ENCODE measurements at regions not wholly inside any gene's neighbourhood (a gene's known extent, or its start where the extent isn't known, plus 50 kb on each side); places are given as distances from the start of the nearest gene placed in this dataset.

DNA sequence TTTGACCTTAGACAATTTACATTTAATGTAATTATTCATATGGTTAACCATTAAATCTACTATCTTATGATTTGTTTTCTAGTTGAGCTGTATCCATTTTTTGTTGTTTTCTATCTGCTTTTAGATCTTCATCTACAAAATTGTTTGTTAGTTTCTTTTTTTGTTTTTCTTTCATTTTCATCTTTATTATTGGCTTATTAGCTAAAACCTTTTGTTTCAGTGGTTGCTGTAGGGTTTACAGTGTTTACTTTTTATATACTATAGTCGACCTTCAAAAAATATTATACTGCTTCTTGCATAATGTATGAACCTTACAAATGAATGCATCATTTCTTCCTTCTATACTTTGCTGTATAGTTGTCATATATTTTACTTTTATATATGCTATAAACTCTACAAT lies 651.6 kb upstream of the PLXNA2 start:
- Histone ChIP-seq H3K23ac (ENCODE audit: low read length in 2 of 2) (no peak overlapping the region), H2BK5ac (ENCODE audit: low read depth, low read length, poor library complexity, severe bottlenecking) (no peak overlapping the region), H3K4me3 (ENCODE audit: insufficient read depth in 1 of 2, low read depth in 1 of 2, low read length in 2 of 2) (no peak overlapping the region), H3K14ac (ENCODE audit: low read length in 2 of 2) (no peak overlapping the region), H3K18ac (ENCODE audit: low read depth in 1 of 2, low read length in 2 of 2) (no peak overlapping the region), H3K4me1 (ENCODE audit: control insufficient read depth, insufficient read depth, low read depth, low read length) (no peaks in the 10 kb centered on the region), H2BK12ac (ENCODE audit: low read length in 2 of 2) (no peak overlapping the region), H2BK15ac (ENCODE audit: low read depth, poor library complexity, severe bottlenecking) (no peak overlapping the region), H3K4ac (ENCODE audit: low read depth in 1 of 2, low read length in 2 of 2) (no peak overlapping the region), H3K36me3 (ENCODE audit: control insufficient read depth in 1 of 2, insufficient read depth in 2 of 2, low read depth in 1 of 2, low read length in 2 of 2) (no peaks in the 10 kb centered on the region), H4K91ac (ENCODE audit: low read length) (no peak overlapping the region), H3K27ac (ENCODE audit: low read length, poor library complexity, severe bottlenecking) (no peak overlapping the region), H2AFZ (ENCODE audit: low read depth, low read length) (no peak overlapping the region), H3K27me3 (ENCODE audit: control insufficient read depth in 1 of 2, insufficient read depth in 1 of 2, low read length in 2 of 2) (no peaks in the 10 kb centered on the region), H4K8ac (ENCODE audit: low read length) (no peak overlapping the region), H2AK5ac (ENCODE audit: low read length, severe bottlenecking) (no peak overlapping the region), H3K79me1 (replicated peaks; ENCODE audit: low read length, poor library complexity, severe bottlenecking) (no peaks in the 10 kb centered on the region), H2BK120ac (ENCODE audit: low read depth, low read length) (no peak overlapping the region), H3K9ac (ENCODE audit: low read length) (no peak overlapping the region), H3K9me3 (ENCODE audit: control insufficient read depth, low read length) (no peaks in the 10 kb centered on the region), H3K4me2 (ENCODE audit: low read length, poor library complexity, severe bottlenecking) (no peak overlapping the region)
- DNase-seq = no peak
- WGBS = no CpG with 5 or more reads among the region's 1 CpG

DNA sequence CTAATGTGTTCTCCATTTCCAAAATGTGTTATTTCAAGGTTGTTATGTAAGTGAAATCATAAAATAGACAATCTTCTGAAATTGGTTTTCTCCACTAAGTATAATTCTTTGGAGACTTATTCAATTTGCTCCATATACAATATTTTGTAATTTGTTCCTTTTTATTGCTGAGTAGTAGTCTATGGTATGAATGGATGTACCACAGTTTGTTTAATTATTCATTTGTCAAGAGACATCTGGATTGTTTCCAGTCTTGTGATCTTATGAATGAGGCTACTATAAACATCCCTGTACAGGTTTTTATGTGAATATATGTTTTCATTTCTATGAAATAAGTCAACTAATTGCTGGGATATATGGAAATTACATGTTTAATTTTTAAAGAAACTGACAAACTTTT lies 652.6 kb upstream of the PLXNA2 start:
- H3K14ac ChIP-seq (ENCODE audit: low read length in 2 of 2) = no peak overlapping the region
- H3K79me1 ChIP-seq (replicated peaks; ENCODE audit: low read length, poor library complexity, severe bottlenecking) = no peaks in the 10 kb centered on the region
- no peak overlapping the region for H2AFZ ChIP-seq (ENCODE audit: low read depth, low read length)
- H2BK120ac ChIP-seq (ENCODE audit: low read depth, low read length) = no peak overlapping the region
- no peak overlapping the region for H2BK12ac ChIP-seq (ENCODE audit: low read length in 2 of 2)
- no peak overlapping the region for H3K4me2 ChIP-seq (ENCODE audit: low read length, poor library complexity, severe bottlenecking)
- H3K4me3 ChIP-seq (ENCODE audit: insufficient read depth in 1 of 2, low read depth in 1 of 2, low read length in 2 of 2) = no peak overlapping the region
- DNase-seq = no peak
- H3K27me3 ChIP-seq (ENCODE audit: control insufficient read depth in 1 of 2, insufficient read depth in 1 of 2, low read length in 2 of 2) = no peaks in the 10 kb centered on the region
- no peak overlapping the region for H4K91ac ChIP-seq (ENCODE audit: low read length)
- H2AK5ac ChIP-seq (ENCODE audit: low read length, severe bottlenecking) = no peak overlapping the region
- H3K27ac ChIP-seq (ENCODE audit: low read length, poor library complexity, severe bottlenecking) = no peak overlapping the region
- H3K4me1 ChIP-seq (ENCODE audit: control insufficient read depth, insufficient read depth, low read depth, low read length) = no peaks in the 10 kb centered on the region
- no peak overlapping the region for H2BK15ac ChIP-seq (ENCODE audit: low read depth, poor library complexity, severe bottlenecking)
- H3K9ac ChIP-seq (ENCODE audit: low read length) = no peak overlapping the region
- no peak overlapping the region for H4K8ac ChIP-seq (ENCODE audit: low read length)
- no peak overlapping the region for H3K4ac ChIP-seq (ENCODE audit: low read depth in 1 of 2, low read length in 2 of 2)
- no peak overlapping the region for H3K23ac ChIP-seq (ENCODE audit: low read length in 2 of 2)
- no peak overlapping the region for H2BK5ac ChIP-seq (ENCODE audit: low read depth, low read length, poor library complexity, severe bottlenecking)
- H3K36me3 ChIP-seq (ENCODE audit: control insufficient read depth in 1 of 2, insufficient read depth in 2 of 2, low read depth in 1 of 2, low read length in 2 of 2) = no peaks in the 10 kb centered on the region
- H3K18ac ChIP-seq (ENCODE audit: low read depth in 1 of 2, low read length in 2 of 2) = no peak overlapping the region
- H3K9me3 ChIP-seq (ENCODE audit: control insufficient read depth, low read length) = no peaks in the 10 kb centered on the region

DNA sequence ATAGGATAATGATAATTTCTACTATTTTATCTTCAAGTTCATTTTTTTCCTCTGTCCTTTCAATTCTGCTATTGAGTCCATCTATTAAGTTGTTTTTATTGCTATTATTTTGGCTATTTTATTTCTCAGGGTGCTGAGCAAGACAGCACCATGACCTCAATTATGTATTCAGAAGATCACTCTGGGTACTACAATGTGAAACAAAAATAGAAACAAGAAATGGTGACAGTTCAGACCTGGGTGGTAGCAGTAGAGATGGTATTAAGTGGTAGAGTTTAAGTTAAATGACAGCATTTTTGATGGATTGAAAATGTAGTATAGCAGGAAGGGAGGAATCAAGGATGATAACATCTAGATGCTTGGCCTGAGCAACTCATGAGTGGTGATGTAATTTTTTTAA lies 655.3 kb upstream of the PLXNA2 start:
- no peak overlapping the region for H2BK12ac ChIP-seq (ENCODE audit: low read length in 2 of 2)
- no peak overlapping the region for H2BK15ac ChIP-seq (ENCODE audit: low read depth, poor library complexity, severe bottlenecking)
- H2AFZ ChIP-seq (ENCODE audit: low read depth, low read length) = no peak overlapping the region

DNA sequence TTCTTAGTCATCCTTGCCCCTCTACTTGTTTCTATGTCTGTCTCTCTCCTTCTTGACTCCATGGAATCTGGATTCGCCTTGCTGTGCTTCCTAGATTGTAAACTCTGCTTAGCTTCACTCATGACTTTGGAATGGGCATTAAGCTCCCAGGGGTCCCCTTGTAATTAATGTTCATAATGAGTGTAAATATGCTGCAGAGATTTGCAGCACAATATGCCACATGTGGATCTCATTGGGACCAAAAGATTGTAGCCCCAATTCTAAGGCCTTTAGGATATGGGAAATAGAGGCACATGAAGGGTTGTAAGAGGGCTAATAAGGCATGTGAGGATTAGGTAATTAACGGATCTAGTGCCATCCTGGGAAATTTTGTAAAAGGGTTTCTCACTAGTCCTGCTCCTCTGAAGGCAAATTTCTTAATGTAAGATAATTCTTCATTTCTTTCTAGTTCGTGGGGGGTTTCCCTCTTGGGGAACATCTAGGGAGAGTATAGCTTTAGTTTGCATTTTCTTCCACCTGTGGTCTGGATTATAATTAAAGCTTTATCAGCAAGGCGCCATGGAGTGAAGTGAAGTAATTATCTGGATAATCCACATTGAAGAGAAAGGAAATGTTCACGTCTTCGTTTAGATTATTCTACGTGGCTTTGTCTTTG lies 659.2 kb upstream of the PLXNA2 start:
- H2AFZ ChIP-seq (ENCODE audit: low read depth, low read length) = no peak overlapping the region

More for the DNA sequence above, 655.3 kb upstream of the PLXNA2 start:
- Histone ChIP-seq H2BK5ac (ENCODE audit: low read depth, low read length, poor library complexity, severe bottlenecking) (no peak overlapping the region), H2AK5ac (ENCODE audit: low read length, severe bottlenecking) (no peak overlapping the region), H3K4me3 (ENCODE audit: insufficient read depth in 1 of 2, low read depth in 1 of 2, low read length in 2 of 2) (no peak overlapping the region), H3K79me1 (replicated peaks; ENCODE audit: low read length, poor library complexity, severe bottlenecking) (no peaks in the 10 kb centered on the region), H3K27me3 (ENCODE audit: control insufficient read depth in 1 of 2, insufficient read depth in 1 of 2, low read length in 2 of 2) (no peaks in the 10 kb centered on the region), H2BK120ac (ENCODE audit: low read depth, low read length) (no peak overlapping the region), H3K14ac (ENCODE audit: low read length in 2 of 2) (no peak overlapping the region), H3K36me3 (ENCODE audit: control insufficient read depth in 1 of 2, insufficient read depth in 2 of 2, low read depth in 1 of 2, low read length in 2 of 2) (no peaks in the 10 kb centered on the region), H3K23ac (ENCODE audit: low read length in 2 of 2) (no peak overlapping the region), H3K18ac (ENCODE audit: low read depth in 1 of 2, low read length in 2 of 2) (no peak overlapping the region), H3K27ac (ENCODE audit: low read length, poor library complexity, severe bottlenecking) (no peak overlapping the region), H3K4ac (ENCODE audit: low read depth in 1 of 2, low read length in 2 of 2) (no peak overlapping the region), H4K8ac (ENCODE audit: low read length) (no peak overlapping the region), H3K9ac (ENCODE audit: low read length) (no peak overlapping the region), H3K9me3 (ENCODE audit: control insufficient read depth, low read length) (no peaks in the 10 kb centered on the region), H3K4me2 (ENCODE audit: low read length, poor library complexity, severe bottlenecking) (no peak overlapping the region), H3K4me1 (ENCODE audit: control insufficient read depth, insufficient read depth, low read depth, low read length) (no peaks in the 10 kb centered on the region), H4K91ac (ENCODE audit: low read length) (no peak overlapping the region)
- DNase-seq = no peak

More for the DNA sequence above, 659.2 kb upstream of the PLXNA2 start:
- H3K27ac ChIP-seq (ENCODE audit: low read length, poor library complexity, severe bottlenecking) = no peak overlapping the region
- H2BK5ac ChIP-seq (ENCODE audit: low read depth, low read length, poor library complexity, severe bottlenecking) = no peak overlapping the region
- no peak for DNase-seq
- H3K4me1 ChIP-seq (ENCODE audit: control insufficient read depth, insufficient read depth, low read depth, low read length) = no peaks in the 10 kb centered on the region
- no peak overlapping the region for H3K18ac ChIP-seq (ENCODE audit: low read depth in 1 of 2, low read length in 2 of 2)
- H3K27me3 ChIP-seq (ENCODE audit: control insufficient read depth in 1 of 2, insufficient read depth in 1 of 2, low read length in 2 of 2) = no peaks in the 10 kb centered on the region
- WGBS = 90% methylated on average over 7 of the region's 7 CpGs
- no peak overlapping the region for H2BK120ac ChIP-seq (ENCODE audit: low read depth, low read length)
- no peak overlapping the region for H3K14ac ChIP-seq (ENCODE audit: low read length in 2 of 2)
- H3K9me3 ChIP-seq (ENCODE audit: control insufficient read depth, low read length) = no peaks in the 10 kb centered on the region
- H3K9ac ChIP-seq (ENCODE audit: low read length) = no peak overlapping the region
- no peaks in the 10 kb centered on the region for H3K36me3 ChIP-seq (ENCODE audit: control insufficient read depth in 1 of 2, insufficient read depth in 2 of 2, low read depth in 1 of 2, low read length in 2 of 2)
- H4K91ac ChIP-seq (ENCODE audit: low read length) = no peak overlapping the region
- no peak overlapping the region for H4K8ac ChIP-seq (ENCODE audit: low read length)
- H3K4me3 ChIP-seq (ENCODE audit: insufficient read depth in 1 of 2, low read depth in 1 of 2, low read length in 2 of 2) = no peak overlapping the region
- H2AK5ac ChIP-seq (ENCODE audit: low read length, severe bottlenecking) = no peak overlapping the region
- no peak overlapping the region for H3K4me2 ChIP-seq (ENCODE audit: low read length, poor library complexity, severe bottlenecking)
- no peak overlapping the region for H3K23ac ChIP-seq (ENCODE audit: low read length in 2 of 2)
- H3K79me1 ChIP-seq (replicated peaks; ENCODE audit: low read length, poor library complexity, severe bottlenecking) = no peaks in the 10 kb centered on the region
- no peak overlapping the region for H2BK15ac ChIP-seq (ENCODE audit: low read depth, poor library complexity, severe bottlenecking)
- no peak overlapping the region for H2BK12ac ChIP-seq (ENCODE audit: low read length in 2 of 2)
- H3K4ac ChIP-seq (ENCODE audit: low read depth in 1 of 2, low read length in 2 of 2) = no peak overlapping the region

Measured in mesenchymal stem cell (in vitro differentiated cells and primary cell).